ENCODE measurements at regions not wholly inside any gene's neighbourhood (a gene's known extent, or its start where the extent isn't known, plus 50 kb on each side); places are given as distances from the start of the nearest gene placed in this dataset.

- TF ChIP-seq, protein P1, sequence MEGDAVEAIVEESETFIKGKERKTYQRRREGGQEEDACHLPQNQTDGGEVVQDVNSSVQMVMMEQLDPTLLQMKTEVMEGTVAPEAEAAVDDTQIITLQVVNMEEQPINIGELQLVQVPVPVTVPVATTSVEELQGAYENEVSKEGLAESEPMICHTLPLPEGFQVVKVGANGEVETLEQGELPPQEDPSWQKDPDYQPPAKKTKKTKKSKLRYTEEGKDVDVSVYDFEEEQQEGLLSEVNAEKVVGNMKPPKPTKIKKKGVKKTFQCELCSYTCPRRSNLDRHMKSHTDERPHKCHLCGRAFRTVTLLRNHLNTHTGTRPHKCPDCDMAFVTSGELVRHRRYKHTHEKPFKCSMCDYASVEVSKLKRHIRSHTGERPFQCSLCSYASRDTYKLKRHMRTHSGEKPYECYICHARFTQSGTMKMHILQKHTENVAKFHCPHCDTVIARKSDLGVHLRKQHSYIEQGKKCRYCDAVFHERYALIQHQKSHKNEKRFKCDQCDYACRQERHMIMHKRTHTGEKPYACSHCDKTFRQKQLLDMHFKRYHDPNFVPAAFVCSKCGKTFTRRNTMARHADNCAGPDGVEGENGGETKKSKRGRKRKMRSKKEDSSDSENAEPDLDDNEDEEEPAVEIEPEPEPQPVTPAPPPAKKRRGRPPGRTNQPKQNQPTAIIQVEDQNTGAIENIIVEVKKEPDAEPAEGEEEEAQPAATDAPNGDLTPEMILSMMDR (IDR thresholded peaks at IDR 0.05) = no peak
- no peak for TF ChIP-seq POLR2A (IDR thresholded peaks at IDR 0.05)
These were observed 104.5 kb downstream of the ZMAT3 start for GRCh38 chr3:178967177-178967532.
